Left forelimb (tissue), 1 donor: ENCODE measurements at regions not wholly inside any gene's neighbourhood (a gene's known extent, or its start where the extent isn't known, plus 50 kb on each side); places are given as distances from the start of the nearest gene placed in this dataset.
"Not testable (repeated sequence)": the region's sequence is repeated elsewhere in the genome, so short reads cannot be mapped to it uniquely, and the experiment has no call there.

ENCODE experiments used
- DNase-seq: peaks from one replicate; pipeline ENCODE4 v3.0.0-alpha.2; 2018; ENCODE audit warnings: low spot score

GRCh38 chr6:155589190-155589589 lies 133.6 kb upstream of the NOX3 start:
- no peak for DNase-seq

GRCh38 chr6:155587817-155588216 lies 132.2 kb upstream of the NOX3 start:
- DNase-seq: no peak

- DNase-seq: no peak
Observed at GRCh38 chr6:155586090-155586489, 130.5 kb upstream of the NOX3 start.

GRCh38 chr6:155584006-155584405 lies 128.4 kb upstream of the NOX3 start:
- DNase-seq: no peak

GRCh38 chr6:155582016-155582991 lies 126.7 kb upstream of the NOX3 start:
- no peak for DNase-seq

GRCh38 chr6:155580904-155581303 lies 125.3 kb upstream of the NOX3 start:
- DNase-seq: no peak

GRCh38 chr6:155578251-155578650 lies 122.6 kb upstream of the NOX3 start:
- no peak for DNase-seq

GRCh38 chr6:155561966-155562364 lies 106.3 kb upstream of the NOX3 start:
- DNase-seq: no peak

- DNase-seq: no peak
Observed at GRCh38 chr6:155561257-155561965, 105.8 kb upstream of the NOX3 start.

- no peak for DNase-seq
Observed at GRCh38 chr6:155549928-155550327, 94.3 kb upstream of the NOX3 start.

GRCh38 chr6:155549028-155549798 lies 93.6 kb upstream of the NOX3 start:
- DNase-seq: no peak

GRCh38 chr6:155548576-155548975 lies 92.9 kb upstream of the NOX3 start:
- DNase-seq: no peak

GRCh38 chr6:155544677-155545076 lies 89.0 kb upstream of the NOX3 start:
- no peak for DNase-seq

- no peak for DNase-seq
Observed at GRCh38 chr6:155543166-155543847, 87.7 kb upstream of the NOX3 start.

GRCh38 chr6:155542036-155542435 lies 86.4 kb upstream of the NOX3 start:
- DNase-seq: no peak

- DNase-seq: no peak
Observed at GRCh38 chr6:155538708-155539390, 83.2 kb upstream of the NOX3 start.

- DNase-seq: no peak
Observed at GRCh38 chr6:155534678-155535077, 79.0 kb upstream of the NOX3 start.

GRCh38 chr6:155530219-155530834 lies 74.7 kb upstream of the NOX3 start:
- DNase-seq: no peak

GRCh38 chr6:155529814-155530213 lies 74.2 kb upstream of the NOX3 start:
- not testable (repeated sequence) for DNase-seq

- no peak for DNase-seq
Observed at GRCh38 chr6:155528982-155529453, 73.4 kb upstream of the NOX3 start.

GRCh38 chr6:155528335-155528734 lies 72.7 kb upstream of the NOX3 start:
- no peak for DNase-seq
